Omental fat pad (tissue), 3 donors: ENCODE measurements at regions not wholly inside any gene's neighbourhood (a gene's known extent, or its start where the extent isn't known, plus 50 kb on each side); places are given as distances from the start of the nearest gene placed in this dataset. TPM values are rescaled to one million over a fixed set of nuclear protein-coding genes. Genes with fewer than 3 reads are reported as not detected.

Experiments
- ATAC-seq: fragments of 150-250 bp; one replicate; pipeline ENCODE4 v1.9.1; 2016; ENCODE audit warnings: mild to moderate bottlenecking, moderate library complexity; ENCODE audit not compliant: low FRiP score
- DNase-seq: peaks from one replicate; pipeline ENCODE4 v3.0.0-alpha.2; 2019; ENCODE audit warnings: low spot score
- CTCF ChIP-seq, 3 donors: fragments of 450-650 bp; IDR thresholded peaks; one replicate each; pipeline ENCODE4 v1.5.1; 2016 to 2017; ENCODE audit warnings: antibody characterized with exemption in 3 of 3, mild to moderate bottlenecking in 3 of 3, moderate library complexity in 2 of 3
- small RNA-seq: library from RNA; depleted of rRNA; stranded (forward); fragments of <200 nt; gene quantifications from one replicate; pipeline ENCODE3, GENCODE V24; 2016

GRCh38 chr4:61129971-61130370, 70.2 kb upstream of the ADGRL3 start:
- no peak for TF ChIP-seq CTCF (IDR thresholded peaks at IDR 0.05)
- DNase-seq (no peak), ATAC-seq (no peak)

GRCh38 chr4:61143461-61143860, 56.7 kb upstream of the ADGRL3 start:
- no peak for TF ChIP-seq CTCF (IDR thresholded peaks at IDR 0.05)
- no peak for ATAC-seq
- no peak for DNase-seq

GRCh38 chr4:61149278-61149677, 50.8 kb upstream of the ADGRL3 start:
- ATAC-seq = no peak
- DNase-seq = no peak
- no peak for TF ChIP-seq CTCF (IDR thresholded peaks at IDR 0.05)

Small RNAs in the stretch of these regions (small RNA-seq; reads per million reads assigned to genes)
- gene MIR548AG1 (not detected), gene RF00019 (not detected), gene RNU6-1325P (not detected)
